ENCODE measurements at regions not wholly inside any gene's neighbourhood (a gene's known extent, or its start where the extent isn't known, plus 50 kb on each side); places are given as distances from the start of the nearest gene placed in this dataset.

GRCh38 chr22:48426466-48427380 is 1401.0 kb downstream of the BRD1 start:
- WGBS (ENCODE audit: insufficient coverage), result 86% methylated on average over 15 of the region's 18 CpGs
- H3K27me3 Mint-ChIP-seq, result peaks cover 22% of the 10 kb centered on the region
- no peak overlapping the region for H2AFZ ChIP-seq (ENCODE audit: insufficient read depth, low read depth, low read length, poor library complexity, severe bottlenecking)
- POLR2A ChIA-PET, result no interaction called here
- no peak for DNase-seq
- no peak for ATAC-seq (ENCODE audit: low read depth)
- CTCF ChIA-PET, result no interaction called here
- H3K4me3 Mint-ChIP-seq, result no peak overlapping the region
- no peaks in the 10 kb centered on the region for H3K9me3 Mint-ChIP-seq (ENCODE audit: insufficient read depth)
- H3K4me1 ChIP-seq (ENCODE audit: control insufficient read depth in 2 of 2, insufficient read depth in 2 of 2, low read length in 2 of 2), result no peaks in the 10 kb centered on the region
- no peaks in the 10 kb centered on the region for H3K79me2 ChIP-seq (ENCODE audit: control insufficient read depth, insufficient read depth, low read length)
- H3K4me2 ChIP-seq (replicated peaks; ENCODE audit: low read depth, low read length, poor library complexity, severe bottlenecking), result no peak overlapping the region
- H4K20me1 ChIP-seq (ENCODE audit: control insufficient read depth, insufficient read depth, low read length, poor library complexity, severe bottlenecking), result no peaks in the 10 kb centered on the region
- H3K4me1 Mint-ChIP-seq, result no peaks in the 10 kb centered on the region
- no peaks in the 10 kb centered on the region for H3K27me3 ChIP-seq (replicated peaks in 1 of 4; ENCODE audit: control extremely low read depth in 1 of 4, control insufficient read depth in 3 of 4, insufficient read depth in 4 of 4, low read length in 3 of 4)
- intact Hi-C loops (cut with micrococcal nuclease), result no loop called here
- no peak overlapping the region for H3K4me3 ChIP-seq (ENCODE audit: control extremely low read depth in 1 of 5, extremely low read depth in 1 of 5, insufficient read depth in 1 of 5, low read depth in 2 of 5, low read length in 4 of 5)
- peaks cover 0 to 9% (median 0%) of the 10 kb centered on the region in 3 donors for H3K9me3 ChIP-seq (ENCODE audit: control extremely low read depth in 1 of 3, control insufficient read depth in 2 of 3, insufficient read depth in 1 of 3, low read length in 2 of 3)
- no peak overlapping the region for H3K27ac ChIP-seq (ENCODE audit: low read length in 2 of 2)
- no peaks in the 10 kb centered on the region for H3K36me3 ChIP-seq (replicated peaks in 1 of 2; ENCODE audit: control extremely low read depth in 1 of 2, control insufficient read depth in 1 of 2, extremely low read depth in 1 of 2, insufficient read depth in 2 of 2, low read length in 1 of 2)
- TF ChIP-seq CTCF (IDR thresholded peaks at IDR 0.05), result no peak
- no peak for TF ChIP-seq EZH2 (IDR thresholded peaks at IDR 0.05; ENCODE audit: borderline replicate concordance, insufficient read depth, low read depth, low read length, poor library complexity, severe bottlenecking)
- no peak overlapping the region for H3K9ac ChIP-seq (ENCODE audit: low read length)
- H3K27ac Mint-ChIP-seq, result no peak overlapping the region

GRCh38 chr22:48425641-48426040 is 1402.0 kb downstream of the BRD1 start:
- ChIA-PET CTCF (no interaction called here), POLR2A (no interaction called here)
- Mint-ChIP-seq H3K4me3 (no peak overlapping the region), H3K27me3 (peaks cover 18% of the 10 kb centered on the region), H3K4me1 (no peaks in the 10 kb centered on the region), H3K27ac (no peak overlapping the region), H3K9me3 (ENCODE audit: insufficient read depth) (no peaks in the 10 kb centered on the region)
- Histone ChIP-seq H3K27ac (ENCODE audit: low read length in 2 of 2) (no peak overlapping the region), H2AFZ (ENCODE audit: insufficient read depth, low read depth, low read length, poor library complexity, severe bottlenecking) (no peak overlapping the region), H3K9ac (ENCODE audit: low read length) (no peak overlapping the region), H3K4me1 (ENCODE audit: control insufficient read depth in 2 of 2, insufficient read depth in 2 of 2, low read length in 2 of 2) (no peaks in the 10 kb centered on the region), H3K9me3 (ENCODE audit: control extremely low read depth in 1 of 3, control insufficient read depth in 2 of 3, insufficient read depth in 1 of 3, low read length in 2 of 3) (peaks cover 0 to 9% (median 0%) of the 10 kb centered on the region in 3 donors), H3K36me3 (replicated peaks in 1 of 2; ENCODE audit: control extremely low read depth in 1 of 2, control insufficient read depth in 1 of 2, extremely low read depth in 1 of 2, insufficient read depth in 2 of 2, low read length in 1 of 2) (no peaks in the 10 kb centered on the region), H3K79me2 (ENCODE audit: control insufficient read depth, insufficient read depth, low read length) (no peaks in the 10 kb centered on the region), H3K27me3 (replicated peaks in 1 of 4; ENCODE audit: control extremely low read depth in 1 of 4, control insufficient read depth in 3 of 4, insufficient read depth in 4 of 4, low read length in 3 of 4) (no peaks in the 10 kb centered on the region), H4K20me1 (ENCODE audit: control insufficient read depth, insufficient read depth, low read length, poor library complexity, severe bottlenecking) (no peaks in the 10 kb centered on the region), H3K4me3 (ENCODE audit: control extremely low read depth in 1 of 5, extremely low read depth in 1 of 5, insufficient read depth in 1 of 5, low read depth in 2 of 5, low read length in 4 of 5) (no peak overlapping the region), H3K4me2 (replicated peaks; ENCODE audit: low read depth, low read length, poor library complexity, severe bottlenecking) (no peak overlapping the region)
- ATAC-seq (ENCODE audit: low read depth) (no peak), DNase-seq (no peak)
- TF ChIP-seq CTCF (IDR thresholded peaks at IDR 0.05), result no peak
- TF ChIP-seq EZH2 (IDR thresholded peaks at IDR 0.05; ENCODE audit: borderline replicate concordance, insufficient read depth, low read depth, low read length, poor library complexity, severe bottlenecking), result no peak
- intact Hi-C loops (cut with micrococcal nuclease), result no loop called here
- 90% methylated on average over 12 of the region's 12 CpGs for WGBS (ENCODE audit: insufficient coverage)
